ENCODE measurements at regions not wholly inside any gene's neighbourhood (a gene's known extent, or its start where the extent isn't known, plus 50 kb on each side); places are given as distances from the start of the nearest gene placed in this dataset.
"Not testable (repeated sequence)": the region's sequence is repeated elsewhere in the genome, so short reads cannot be mapped to it uniquely, and the experiment has no call there.

GRCh38 chr3:84260596-84260995, 698.2 kb upstream of the CADM2 start:
- DNase-seq, result no peak

GRCh38 chr3:84265768-84266167, 693.0 kb upstream of the CADM2 start:
- no peak for DNase-seq

- no peak for DNase-seq
Measured at GRCh38 chr3:84275532-84275931, 683.3 kb upstream of the CADM2 start.

- DNase-seq, result no peak
Measured at GRCh38 chr3:84277562-84278224, 681.1 kb upstream of the CADM2 start.

GRCh38 chr3:84292128-84292527, 666.7 kb upstream of the CADM2 start:
- no peak for DNase-seq

GRCh38 chr3:84299329-84299728, 659.5 kb upstream of the CADM2 start:
- DNase-seq, result no peak

- DNase-seq, result no peak
Measured at GRCh38 chr3:84304214-84304613, 654.6 kb upstream of the CADM2 start.

GRCh38 chr3:84307339-84307738, 651.5 kb upstream of the CADM2 start:
- DNase-seq, result no peak

GRCh38 chr3:84308379-84308778, 650.4 kb upstream of the CADM2 start:
- no peak for DNase-seq

- DNase-seq, result no peak
Measured at GRCh38 chr3:84318273-84318809, 640.4 kb upstream of the CADM2 start.

- DNase-seq, result not testable (repeated sequence)
Measured at GRCh38 chr3:84365563-84366278, 593.1 kb upstream of the CADM2 start.

Measured in hindlimb muscle (tissue), 1 donor.